ENCODE measurements at regions not wholly inside any gene's neighbourhood (a gene's known extent, or its start where the extent isn't known, plus 50 kb on each side); places are given as distances from the start of the nearest gene placed in this dataset.

GRCh38 chr11:44383246-44383645, 73.3 kb upstream of the ALX4 start:
- TF ChIP-seq, protein P1, sequence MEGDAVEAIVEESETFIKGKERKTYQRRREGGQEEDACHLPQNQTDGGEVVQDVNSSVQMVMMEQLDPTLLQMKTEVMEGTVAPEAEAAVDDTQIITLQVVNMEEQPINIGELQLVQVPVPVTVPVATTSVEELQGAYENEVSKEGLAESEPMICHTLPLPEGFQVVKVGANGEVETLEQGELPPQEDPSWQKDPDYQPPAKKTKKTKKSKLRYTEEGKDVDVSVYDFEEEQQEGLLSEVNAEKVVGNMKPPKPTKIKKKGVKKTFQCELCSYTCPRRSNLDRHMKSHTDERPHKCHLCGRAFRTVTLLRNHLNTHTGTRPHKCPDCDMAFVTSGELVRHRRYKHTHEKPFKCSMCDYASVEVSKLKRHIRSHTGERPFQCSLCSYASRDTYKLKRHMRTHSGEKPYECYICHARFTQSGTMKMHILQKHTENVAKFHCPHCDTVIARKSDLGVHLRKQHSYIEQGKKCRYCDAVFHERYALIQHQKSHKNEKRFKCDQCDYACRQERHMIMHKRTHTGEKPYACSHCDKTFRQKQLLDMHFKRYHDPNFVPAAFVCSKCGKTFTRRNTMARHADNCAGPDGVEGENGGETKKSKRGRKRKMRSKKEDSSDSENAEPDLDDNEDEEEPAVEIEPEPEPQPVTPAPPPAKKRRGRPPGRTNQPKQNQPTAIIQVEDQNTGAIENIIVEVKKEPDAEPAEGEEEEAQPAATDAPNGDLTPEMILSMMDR (IDR thresholded peaks at IDR 0.05) = no peak
- TF ChIP-seq POLR2A (IDR thresholded peaks at IDR 0.05) = no peak
- TF ChIP-seq EP300 (IDR thresholded peaks at IDR 0.05) = no peak

Data from upper lobe of left lung (tissue), 4 donors.